ENCODE measurements at regions not wholly inside any gene's neighbourhood (a gene's known extent, or its start where the extent isn't known, plus 50 kb on each side); places are given as distances from the start of the nearest gene placed in this dataset.

GRCh38 chr6:167497428-167498056, 172.7 kb downstream of the TTLL2 start:
- Histone ChIP-seq H3K9me3 (ENCODE audit: low read length) (no peaks in the 10 kb centered on the region), H3K27ac (ENCODE audit: extremely low read length, insufficient read depth, low read length) (peak overlapping the region; percentile 65), H3K4me3 (replicated peaks in 1 of 3; ENCODE audit: insufficient read depth in 1 of 3, low read depth in 2 of 3, low read length in 3 of 3) (no peak overlapping the region), H2AFZ (ENCODE audit: low read length) (no peak overlapping the region), H3K27me3 (ENCODE audit: control insufficient read depth in 1 of 2, insufficient read depth in 2 of 2, low read length in 2 of 2) (no peaks in the 10 kb centered on the region), H3K4me1 (ENCODE audit: insufficient read depth, low read length) (peaks cover 93% of the 10 kb centered on the region), H3K79me2 (ENCODE audit: insufficient read depth, low read length) (no peaks in the 10 kb centered on the region), H3K36me3 (replicated peaks in 1 of 2; ENCODE audit: control insufficient read depth in 1 of 2, insufficient read depth in 2 of 2, low read length in 2 of 2) (no peaks in the 10 kb centered on the region), H3K9ac (ENCODE audit: insufficient read depth, low read depth, low read length) (no peak overlapping the region), H3K4me2 (ENCODE audit: low read depth, low read length) (peak overlapping the region; percentile 46), H4K20me1 (ENCODE audit: insufficient read depth, low read length) (no peaks in the 10 kb centered on the region)
- 30% methylated on average over 14 of the region's 14 CpGs for WGBS (ENCODE audit: low lambda C conversion rate)
- POLR2A ChIA-PET, result interaction anchor here (1.3 kb wide), 1 partner anchor 11 kb away, joined by 3 read pairs; no protein-coding TSS in a partner anchor
- ATAC-seq (peak; percentile 71), FAIRE-seq (peak; percentile 89), DNase-seq (ENCODE audit: low spot score) (peak; percentile 73)
- CTCF ChIA-PET (ENCODE audit: low intra/inter-chr PET ratio, low total read pairs), result no interaction called here
- BruUV-seq (replicated peaks), result no TSS peak
- in situ Hi-C loops (cut with HindIII; ENCODE audit: extremely low pct_ligation_motif_present, low pct_unique_long_range_greater_than_20kb) (no loop called here), intact Hi-C loops (cut with micrococcal nuclease; ENCODE audit: unreplicated experiment) (loop anchor here (1.0 kb wide), 1 partner anchor 237 kb away; no protein-coding TSS in a partner anchor)
- TF ChIP-seq KDM4B (CRISPR knock-in tag; IDR thresholded peaks at IDR 0.05) (no peak), RNF219 (CRISPR knock-in tag; IDR thresholded peaks at IDR 0.05) (no peak), ZSCAN29 (CRISPR knock-in tag; conservative IDR thresholded peaks at IDR 0.05) (no peak), CBX1 (IDR thresholded peaks at IDR 0.05; ENCODE audit: low read depth) (no peak), ZNF552 (CRISPR knock-in tag; IDR thresholded peaks at IDR 0.05; ENCODE audit: borderline replicate concordance) (no peak), GATAD2A (CRISPR knock-in tag; IDR thresholded peaks at IDR 0.05) (peak; percentile 92), ZNF788 (CRISPR knock-in tag; IDR thresholded peaks at IDR 0.05; ENCODE audit: borderline replicate concordance) (no peak), ZNF276 (CRISPR knock-in tag; IDR thresholded peaks at IDR 0.05; ENCODE audit: low read depth) (no peak), MAF1 (CRISPR knock-in tag; IDR thresholded peaks at IDR 0.05; ENCODE audit: borderline replicate concordance) (no peak), ZNF430 (CRISPR knock-in tag; IDR thresholded peaks at IDR 0.05) (0 out of 2 replicates have a peak, but pooled peaks have one; percentile 47), POGZ (CRISPR knock-in tag; IDR thresholded peaks at IDR 0.05) (peak; percentile 49; the same call in 1 of the 2 replicates), U2AF2 (IDR thresholded peaks at IDR 0.05; ENCODE audit: low read depth, low read length) (no peak), JUND (CRISPR knock-in tag; IDR thresholded peaks at IDR 0.05) (no peak), ZBTB7B (CRISPR knock-in tag; IDR thresholded peaks at IDR 0.05) (no peak), CREM (IDR thresholded peaks at IDR 0.05) (peak; percentile 52), CREM (CRISPR knock-in tag; IDR thresholded peaks at IDR 0.05) (no peak), NR3C1 (CRISPR knock-in tag; IDR thresholded peaks at IDR 0.05) (no peak), HNRNPL (IDR thresholded peaks at IDR 0.05; ENCODE audit: low read depth, low read length) (no peak), ARID2 (CRISPR knock-in tag; IDR thresholded peaks at IDR 0.05; ENCODE audit: borderline replicate concordance) (no peak)
- TF ChIP-seq, protein P1, sequence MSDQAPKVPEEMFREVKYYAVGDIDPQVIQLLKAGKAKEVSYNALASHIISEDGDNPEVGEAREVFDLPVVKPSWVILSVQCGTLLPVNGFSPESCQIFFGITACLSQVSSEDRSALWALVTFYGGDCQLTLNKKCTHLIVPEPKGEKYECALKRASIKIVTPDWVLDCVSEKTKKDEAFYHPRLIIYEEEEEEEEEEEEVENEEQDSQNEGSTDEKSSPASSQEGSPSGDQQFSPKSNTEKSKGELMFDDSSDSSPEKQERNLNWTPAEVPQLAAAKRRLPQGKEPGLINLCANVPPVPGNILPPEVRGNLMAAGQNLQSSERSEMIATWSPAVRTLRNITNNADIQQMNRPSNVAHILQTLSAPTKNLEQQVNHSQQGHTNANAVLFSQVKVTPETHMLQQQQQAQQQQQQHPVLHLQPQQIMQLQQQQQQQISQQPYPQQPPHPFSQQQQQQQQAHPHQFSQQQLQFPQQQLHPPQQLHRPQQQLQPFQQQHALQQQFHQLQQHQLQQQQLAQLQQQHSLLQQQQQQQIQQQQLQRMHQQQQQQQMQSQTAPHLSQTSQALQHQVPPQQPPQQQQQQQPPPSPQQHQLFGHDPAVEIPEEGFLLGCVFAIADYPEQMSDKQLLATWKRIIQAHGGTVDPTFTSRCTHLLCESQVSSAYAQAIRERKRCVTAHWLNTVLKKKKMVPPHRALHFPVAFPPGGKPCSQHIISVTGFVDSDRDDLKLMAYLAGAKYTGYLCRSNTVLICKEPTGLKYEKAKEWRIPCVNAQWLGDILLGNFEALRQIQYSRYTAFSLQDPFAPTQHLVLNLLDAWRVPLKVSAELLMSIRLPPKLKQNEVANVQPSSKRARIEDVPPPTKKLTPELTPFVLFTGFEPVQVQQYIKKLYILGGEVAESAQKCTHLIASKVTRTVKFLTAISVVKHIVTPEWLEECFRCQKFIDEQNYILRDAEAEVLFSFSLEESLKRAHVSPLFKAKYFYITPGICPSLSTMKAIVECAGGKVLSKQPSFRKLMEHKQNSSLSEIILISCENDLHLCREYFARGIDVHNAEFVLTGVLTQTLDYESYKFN (CRISPR knock-in tag; conservative IDR thresholded peaks at IDR 0.05), result peak; percentile 86
